T-helper 1 cell treated with Interleukin-12 subunit alpha and Interleukin-12 subunit beta and Interleukin-4 antibody, amounts not matched to agents 30 μg/mL and 1 μg/mL, for 36 hours (primary cell): ENCODE measurements at regions not wholly inside any gene's neighbourhood (a gene's known extent, or its start where the extent isn't known, plus 50 kb on each side); places are given as distances from the start of the nearest gene placed in this dataset.

Experiments
- H3K27ac Mint-ChIP-seq: one replicate; pipeline ENCODE4 v1.8.0; 2021; ENCODE audit warnings: mild to moderate bottlenecking, mixed read lengths
- H3K27me3 Mint-ChIP-seq: one replicate; pipeline ENCODE4 v1.8.0; 2021; ENCODE audit warnings: low read depth, mixed read lengths
- H3K36me3 Mint-ChIP-seq: one replicate; pipeline ENCODE4 v1.8.0; 2021; ENCODE audit warnings: low read depth, mixed read lengths
- H3K4me1 Mint-ChIP-seq: one replicate; pipeline ENCODE4 v1.8.0; 2021; ENCODE audit warnings: low read depth, mixed read lengths
- H3K4me3 Mint-ChIP-seq: one replicate; pipeline ENCODE4 v1.8.0; 2021; ENCODE audit warnings: mild to moderate bottlenecking, moderate library complexity, mixed read lengths
- H3K9me3 Mint-ChIP-seq: one replicate; pipeline ENCODE4 v1.8.0; 2021; ENCODE audit warnings: mixed read lengths

DNA sequence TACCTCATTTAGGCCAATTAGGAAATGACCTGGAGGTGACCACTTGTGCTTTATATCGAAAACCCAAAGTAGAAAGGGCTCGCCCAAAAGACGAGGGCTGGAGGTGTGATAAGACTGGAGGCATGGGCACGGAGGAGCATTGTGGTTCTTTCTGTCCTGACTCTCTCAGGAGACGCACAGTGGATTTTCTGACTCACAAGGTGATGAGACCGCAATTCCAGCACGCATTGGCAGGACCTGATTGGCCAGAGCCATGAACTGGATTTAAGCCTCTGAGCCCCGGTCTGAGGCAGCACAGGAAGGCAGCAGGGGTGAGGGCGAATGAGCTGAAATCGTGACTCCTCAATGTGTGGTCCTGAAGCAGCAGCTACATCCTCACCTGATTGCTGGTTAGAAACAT lies 559.1 kb upstream of the SALL1 start:
- Mint-ChIP-seq H3K9me3 (peaks cover 22% of the 10 kb centered on the region), H3K27me3 (no peaks in the 10 kb centered on the region), H3K4me3 (no peak overlapping the region), H3K4me1 (no peaks in the 10 kb centered on the region), H3K36me3 (no peaks in the 10 kb centered on the region), H3K27ac (no peak overlapping the region)

DNA sequence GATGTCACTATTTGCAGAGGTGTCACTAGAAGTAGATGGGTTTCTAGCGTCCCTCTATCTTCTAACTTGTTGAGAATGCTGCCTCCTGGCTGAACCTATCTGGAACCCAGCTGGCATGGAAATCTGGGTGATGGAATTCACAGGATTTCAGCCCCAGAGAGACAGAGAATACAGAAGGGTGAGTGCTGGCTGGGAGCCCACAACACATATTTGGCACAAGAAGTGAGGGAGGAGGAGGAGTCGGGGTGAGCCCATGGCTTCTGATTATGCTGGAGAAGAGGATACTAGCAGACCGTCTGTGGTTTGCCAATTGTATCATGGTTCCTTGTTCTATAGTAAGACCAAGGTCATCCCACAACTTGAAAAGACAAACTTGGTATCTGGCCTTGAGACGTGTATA lies 557.8 kb upstream of the SALL1 start:
- Mint-ChIP-seq H3K27ac (no peak overlapping the region), H3K4me3 (no peak overlapping the region), H3K36me3 (peaks cover 1% of the 10 kb centered on the region), H3K4me1 (no peaks in the 10 kb centered on the region), H3K9me3 (peaks cover 32% of the 10 kb centered on the region), H3K27me3 (no peaks in the 10 kb centered on the region)

DNA sequence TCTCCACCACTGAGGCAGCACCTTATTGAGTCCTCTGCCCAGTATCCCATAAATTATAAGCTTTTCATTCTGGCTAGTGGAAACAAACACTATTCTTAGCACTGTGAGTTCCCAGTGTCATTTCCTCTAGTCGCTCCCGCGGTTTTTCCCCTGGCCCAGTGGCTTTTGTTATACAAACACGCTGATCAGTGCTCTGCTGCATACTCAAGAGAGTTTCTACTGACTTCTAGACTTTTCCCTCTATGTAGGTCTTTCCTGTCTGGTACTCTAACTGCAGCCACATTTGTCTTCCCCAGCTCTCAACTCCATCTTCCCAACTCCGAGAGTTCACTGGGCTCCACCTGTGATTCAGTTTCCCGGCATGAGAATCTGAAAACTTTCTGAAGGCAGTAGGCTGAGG lies 556.6 kb upstream of the SALL1 start:
- H3K36me3 Mint-ChIP-seq, result peaks cover 3% of the 10 kb centered on the region
- H3K4me1 Mint-ChIP-seq, result no peaks in the 10 kb centered on the region
- peaks cover 35% of the 10 kb centered on the region for H3K9me3 Mint-ChIP-seq
- H3K27ac Mint-ChIP-seq, result no peak overlapping the region
- H3K4me3 Mint-ChIP-seq, result no peak overlapping the region
- H3K27me3 Mint-ChIP-seq, result no peaks in the 10 kb centered on the region

DNA sequence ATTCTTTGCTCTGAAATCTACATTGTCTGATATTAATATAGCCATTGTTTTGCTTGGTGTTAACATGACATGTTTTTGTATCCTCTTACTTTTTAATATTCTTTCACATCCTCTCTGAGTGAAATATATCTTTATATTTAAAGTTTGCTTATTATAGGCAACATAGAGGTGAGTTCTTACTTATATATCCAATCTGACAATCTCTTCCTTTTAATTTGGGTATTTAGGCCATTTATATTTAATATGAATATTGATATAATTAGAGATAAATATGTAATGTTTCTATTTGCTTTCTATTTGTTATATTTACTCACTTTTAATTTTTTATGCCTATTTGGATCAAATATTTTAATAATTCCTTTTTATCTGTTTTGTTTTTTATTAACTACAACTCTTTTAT lies 554.1 kb upstream of the SALL1 start:
- no peaks in the 10 kb centered on the region for H3K4me1 Mint-ChIP-seq
- peaks cover 3% of the 10 kb centered on the region for H3K36me3 Mint-ChIP-seq
- H3K4me3 Mint-ChIP-seq, result no peak overlapping the region
- peaks cover 35% of the 10 kb centered on the region for H3K9me3 Mint-ChIP-seq
- no peak overlapping the region for H3K27ac Mint-ChIP-seq
- H3K27me3 Mint-ChIP-seq, result no peaks in the 10 kb centered on the region

DNA sequence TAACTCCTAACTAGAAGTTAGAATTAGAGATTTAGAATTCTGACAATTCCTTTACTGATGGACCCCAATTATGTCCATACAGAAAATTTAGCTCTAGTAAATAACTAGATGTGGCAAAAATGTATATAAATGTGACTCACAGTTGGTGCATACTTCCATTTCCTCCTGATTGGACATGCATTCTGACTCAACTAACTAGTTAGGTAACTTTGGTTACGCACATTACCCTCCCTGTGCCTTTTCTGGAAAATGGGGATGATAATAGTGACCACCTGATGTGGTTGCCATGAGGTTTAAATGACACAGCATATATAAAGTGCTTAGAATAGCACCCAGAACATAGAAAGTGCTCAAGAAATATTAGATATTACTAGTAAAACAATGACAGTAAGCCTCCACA lies 550.0 kb upstream of the SALL1 start:
- Mint-ChIP-seq H3K27ac (no peak overlapping the region), H3K9me3 (peaks cover 21% of the 10 kb centered on the region), H3K4me3 (no peak overlapping the region), H3K36me3 (peaks cover 3% of the 10 kb centered on the region), H3K27me3 (no peaks in the 10 kb centered on the region), H3K4me1 (no peaks in the 10 kb centered on the region)

DNA sequence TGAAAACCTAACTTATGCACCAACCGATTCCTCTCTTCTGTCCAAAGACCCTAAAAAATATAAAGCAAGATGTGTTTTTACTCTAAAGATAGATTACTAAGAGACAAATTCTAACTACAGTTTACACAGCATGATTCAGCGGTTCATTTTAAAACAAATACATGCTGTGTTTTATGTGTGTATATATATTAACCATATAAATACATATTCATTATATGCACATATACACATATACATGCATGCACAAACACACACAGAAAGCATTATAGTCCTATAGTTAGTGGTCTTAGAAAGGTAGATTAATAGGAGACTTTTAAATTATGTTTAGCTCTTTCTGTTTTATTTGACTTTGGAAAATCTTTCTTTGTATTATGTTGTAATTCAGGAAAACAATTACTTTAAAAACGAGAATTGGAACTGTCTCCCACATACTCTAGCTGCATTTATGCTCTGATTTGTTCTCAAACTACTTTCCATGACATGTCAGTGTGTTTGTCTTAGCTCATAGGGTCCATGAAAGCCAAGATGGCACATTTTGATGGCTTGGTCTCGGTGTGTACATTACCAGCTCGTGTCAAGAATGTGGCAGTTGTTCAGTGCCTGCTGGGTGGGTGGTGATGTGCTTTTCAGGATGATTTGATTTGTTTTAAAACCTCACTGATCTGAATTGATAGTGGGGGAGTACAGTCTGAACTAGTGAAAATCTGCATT lies 548.8 kb upstream of the SALL1 start:
- no peak overlapping the region for H3K27ac Mint-ChIP-seq
- peaks cover 3% of the 10 kb centered on the region for H3K36me3 Mint-ChIP-seq
- H3K4me3 Mint-ChIP-seq, result no peak overlapping the region
- no peaks in the 10 kb centered on the region for H3K27me3 Mint-ChIP-seq
- H3K4me1 Mint-ChIP-seq, result no peaks in the 10 kb centered on the region
- peaks cover 18% of the 10 kb centered on the region for H3K9me3 Mint-ChIP-seq

DNA sequence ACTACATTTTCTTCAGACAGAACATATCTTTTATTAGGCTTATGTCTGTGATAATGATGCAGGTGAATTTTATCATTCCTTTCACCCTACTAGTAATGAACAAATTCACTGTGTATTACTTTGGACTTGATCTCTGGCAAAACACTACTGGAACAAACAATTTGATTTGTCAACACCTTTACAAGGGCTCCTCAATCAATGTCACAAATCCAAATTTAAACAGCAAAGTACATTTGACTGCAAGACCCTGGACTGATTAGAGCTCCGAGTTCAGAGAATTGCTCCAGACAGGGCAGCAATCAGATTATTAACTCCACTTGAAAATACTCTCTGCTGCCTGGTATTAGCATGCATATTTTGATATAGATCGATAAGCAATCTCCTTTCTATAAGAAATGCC lies 547.6 kb upstream of the SALL1 start:
- Mint-ChIP-seq H3K4me1 (no peaks in the 10 kb centered on the region), H3K27ac (no peak overlapping the region), H3K9me3 (peaks cover 15% of the 10 kb centered on the region), H3K27me3 (no peaks in the 10 kb centered on the region), H3K4me3 (no peak overlapping the region), H3K36me3 (no peaks in the 10 kb centered on the region)

DNA sequence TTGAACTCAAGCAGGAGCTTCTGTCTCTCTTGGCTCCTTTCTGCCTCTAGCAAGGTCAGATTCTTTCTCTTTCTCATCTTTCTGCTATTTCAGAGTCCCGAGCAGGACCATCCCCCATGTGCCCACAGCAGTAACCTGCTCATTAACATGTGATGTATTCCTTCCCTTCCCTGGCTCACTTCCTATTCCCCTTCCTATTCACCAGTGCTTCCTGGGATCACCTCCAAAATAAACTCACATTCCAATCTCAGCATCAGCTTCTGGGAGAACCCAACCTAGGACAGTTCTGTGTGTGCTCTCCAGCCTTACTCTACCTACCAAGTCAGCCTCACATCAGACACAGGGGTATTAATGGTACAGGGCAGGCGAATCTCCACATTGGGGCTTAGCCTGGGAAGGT lies 546.4 kb upstream of the SALL1 start:
- Mint-ChIP-seq H3K9me3 (peaks cover 15% of the 10 kb centered on the region), H3K4me1 (no peaks in the 10 kb centered on the region), H3K27me3 (no peaks in the 10 kb centered on the region), H3K4me3 (no peak overlapping the region), H3K27ac (no peak overlapping the region), H3K36me3 (no peaks in the 10 kb centered on the region)

DNA sequence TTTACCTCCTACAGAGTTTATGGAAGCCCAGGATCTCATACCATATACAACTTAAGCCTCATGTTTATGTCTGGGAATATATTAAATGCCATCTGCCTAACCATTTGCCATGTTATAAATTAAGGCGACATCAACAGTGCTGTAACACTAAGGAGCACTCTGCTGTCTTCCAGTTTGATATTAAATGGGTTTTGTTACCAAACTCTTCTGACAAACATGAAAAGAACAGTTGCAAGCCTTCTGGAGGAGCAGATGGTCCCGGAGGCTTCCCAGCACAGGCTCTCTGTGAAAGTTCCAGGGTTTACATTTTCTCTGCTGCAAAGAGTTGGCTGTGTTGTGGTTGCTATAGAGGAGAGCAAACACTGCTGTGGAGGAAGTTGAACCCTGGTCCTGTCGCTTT lies 545.3 kb upstream of the SALL1 start:
- Mint-ChIP-seq H3K9me3 (peaks cover 18% of the 10 kb centered on the region), H3K36me3 (no peaks in the 10 kb centered on the region), H3K27me3 (no peaks in the 10 kb centered on the region), H3K4me3 (no peak overlapping the region), H3K4me1 (no peaks in the 10 kb centered on the region), H3K27ac (no peak overlapping the region)

DNA sequence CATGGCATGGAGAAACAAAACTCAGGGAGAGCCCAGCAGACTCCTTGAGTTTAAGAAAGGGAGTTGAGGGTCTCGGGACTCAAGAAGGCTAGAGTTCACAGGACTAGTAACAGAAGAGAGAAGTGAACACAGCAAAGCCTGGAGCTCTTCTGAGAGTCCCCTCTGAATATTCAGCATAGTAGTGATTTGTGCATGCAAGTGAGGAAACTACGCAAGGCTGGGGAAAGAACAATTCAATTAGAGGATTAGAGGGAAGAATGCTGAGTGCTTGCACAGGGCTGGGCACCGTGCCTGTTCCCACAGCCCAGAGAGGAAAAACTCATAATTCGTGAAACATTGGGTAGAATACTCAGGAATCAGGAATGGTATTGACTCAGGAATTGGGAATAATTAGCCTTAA lies 540.0 kb upstream of the SALL1 start:
- Mint-ChIP-seq H3K36me3 (no peaks in the 10 kb centered on the region), H3K27ac (no peak overlapping the region), H3K9me3 (peaks cover 28% of the 10 kb centered on the region), H3K4me1 (no peaks in the 10 kb centered on the region), H3K27me3 (no peaks in the 10 kb centered on the region), H3K4me3 (no peak overlapping the region)

DNA sequence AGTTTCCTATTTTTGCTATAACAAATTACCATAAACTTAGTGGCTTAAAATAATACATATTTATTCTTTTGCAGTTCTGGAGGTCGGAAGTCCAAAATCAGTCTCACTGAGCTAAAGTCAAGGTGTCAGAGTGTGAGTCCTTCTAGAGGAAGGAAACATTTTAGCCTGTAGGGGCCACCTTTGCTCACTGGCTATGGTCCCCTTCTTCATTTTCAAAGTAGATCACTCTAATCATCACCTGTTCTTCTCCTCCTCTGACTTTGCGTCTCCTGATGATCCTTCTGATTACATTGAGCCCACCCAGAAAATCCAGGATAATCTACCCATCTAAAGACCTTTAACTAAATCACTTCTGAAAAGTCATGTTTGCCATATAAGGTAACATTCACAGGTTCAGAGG lies 534.4 kb upstream of the SALL1 start:
- Mint-ChIP-seq H3K9me3 (peaks cover 18% of the 10 kb centered on the region), H3K27me3 (no peaks in the 10 kb centered on the region), H3K4me1 (no peaks in the 10 kb centered on the region), H3K36me3 (no peaks in the 10 kb centered on the region), H3K4me3 (no peak overlapping the region), H3K27ac (no peak overlapping the region)

DNA sequence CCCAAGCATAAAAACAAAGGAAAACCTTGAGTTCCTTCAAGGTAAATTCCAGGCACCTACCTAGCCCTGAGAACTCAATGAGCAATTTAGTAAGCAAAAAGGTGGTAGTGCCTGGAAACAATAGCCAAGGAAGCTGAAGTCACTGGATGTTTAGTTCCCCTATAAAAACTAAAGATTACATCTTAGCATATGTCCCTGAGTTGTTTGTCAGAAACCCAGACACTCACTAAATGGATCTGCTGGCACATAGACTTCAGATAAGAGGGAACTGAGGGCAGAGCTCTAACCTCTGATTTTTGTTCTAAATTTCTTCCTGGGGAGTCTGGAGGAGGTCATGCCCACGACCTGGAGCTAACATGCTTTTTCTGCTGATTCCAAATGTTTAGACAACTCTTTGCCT lies 532.8 kb upstream of the SALL1 start:
- H3K27me3 Mint-ChIP-seq, result no peaks in the 10 kb centered on the region
- no peak overlapping the region for H3K4me3 Mint-ChIP-seq
- H3K27ac Mint-ChIP-seq, result no peak overlapping the region
- H3K9me3 Mint-ChIP-seq, result peaks cover 18% of the 10 kb centered on the region
- no peaks in the 10 kb centered on the region for H3K36me3 Mint-ChIP-seq
- no peaks in the 10 kb centered on the region for H3K4me1 Mint-ChIP-seq

DNA sequence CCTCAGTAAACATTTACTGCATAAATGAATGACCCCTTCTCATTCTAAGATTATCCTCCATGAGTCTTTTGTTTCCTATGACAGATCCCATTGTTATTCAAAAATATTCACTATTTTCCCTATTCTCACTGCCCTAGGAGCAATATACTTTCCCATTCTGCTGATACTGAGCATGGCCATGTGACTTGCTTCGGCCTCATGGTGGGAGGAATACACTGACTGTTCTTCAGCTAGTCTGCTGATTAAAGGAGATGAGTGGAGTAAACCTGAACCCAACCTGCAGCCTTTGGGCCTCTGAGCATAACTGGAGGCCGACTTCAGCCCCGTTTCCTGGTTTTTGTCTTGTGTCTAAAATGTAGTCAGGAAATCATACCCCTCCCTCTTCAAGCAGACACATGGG lies 531.8 kb upstream of the SALL1 start:
- H3K9me3 Mint-ChIP-seq, result peaks cover 18% of the 10 kb centered on the region
- no peaks in the 10 kb centered on the region for H3K4me1 Mint-ChIP-seq
- no peaks in the 10 kb centered on the region for H3K36me3 Mint-ChIP-seq
- no peaks in the 10 kb centered on the region for H3K27me3 Mint-ChIP-seq
- no peak overlapping the region for H3K27ac Mint-ChIP-seq
- H3K4me3 Mint-ChIP-seq, result no peak overlapping the region

DNA sequence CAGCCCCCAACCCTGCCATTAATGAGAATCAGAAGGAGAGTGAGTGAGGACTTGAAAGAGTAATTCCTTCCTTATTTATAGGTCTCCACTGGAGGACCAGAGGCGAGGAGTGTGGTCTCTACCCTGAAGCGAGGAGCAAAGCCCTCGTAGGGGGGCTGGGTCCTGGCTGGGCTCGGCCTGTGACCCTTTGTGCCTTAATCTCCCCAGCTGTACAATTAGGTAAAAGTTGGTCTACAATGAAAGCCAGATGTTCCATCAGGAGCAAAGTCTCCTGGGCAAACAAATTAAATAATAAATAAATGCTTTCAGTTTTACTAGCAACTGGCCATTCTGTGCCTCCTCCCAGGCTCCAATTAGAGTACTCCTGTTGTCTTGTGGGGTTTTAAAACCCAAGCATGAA lies 523.5 kb upstream of the SALL1 start:
- Mint-ChIP-seq H3K4me3 (no peak overlapping the region), H3K36me3 (no peaks in the 10 kb centered on the region), H3K4me1 (no peaks in the 10 kb centered on the region), H3K27me3 (no peaks in the 10 kb centered on the region), H3K9me3 (peaks cover 12% of the 10 kb centered on the region), H3K27ac (no peak overlapping the region)

DNA sequence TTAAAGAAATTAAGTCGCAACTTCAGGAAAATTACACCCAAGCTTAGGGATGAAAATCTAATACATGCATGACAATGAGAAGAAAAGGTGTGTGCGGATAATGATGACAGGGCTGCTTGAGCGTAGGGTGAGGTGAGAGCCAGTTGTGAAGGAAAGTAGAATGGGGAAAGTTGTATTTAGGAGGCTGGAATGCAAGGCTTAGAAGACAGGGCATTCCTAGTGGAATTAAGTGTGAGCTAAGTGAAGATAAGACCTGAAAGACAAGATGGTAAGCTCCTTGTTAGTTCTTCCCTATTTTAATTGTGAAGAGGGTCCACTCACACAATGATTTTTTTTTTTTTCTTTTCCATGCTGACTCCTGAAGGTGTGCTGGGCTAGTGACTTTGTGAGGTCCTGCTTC lies 519.5 kb upstream of the SALL1 start:
- H3K36me3 Mint-ChIP-seq, result no peaks in the 10 kb centered on the region
- H3K27me3 Mint-ChIP-seq, result no peaks in the 10 kb centered on the region
- no peaks in the 10 kb centered on the region for H3K4me1 Mint-ChIP-seq
- peaks cover 27% of the 10 kb centered on the region for H3K9me3 Mint-ChIP-seq
- H3K27ac Mint-ChIP-seq, result no peak overlapping the region
- H3K4me3 Mint-ChIP-seq, result no peak overlapping the region

DNA sequence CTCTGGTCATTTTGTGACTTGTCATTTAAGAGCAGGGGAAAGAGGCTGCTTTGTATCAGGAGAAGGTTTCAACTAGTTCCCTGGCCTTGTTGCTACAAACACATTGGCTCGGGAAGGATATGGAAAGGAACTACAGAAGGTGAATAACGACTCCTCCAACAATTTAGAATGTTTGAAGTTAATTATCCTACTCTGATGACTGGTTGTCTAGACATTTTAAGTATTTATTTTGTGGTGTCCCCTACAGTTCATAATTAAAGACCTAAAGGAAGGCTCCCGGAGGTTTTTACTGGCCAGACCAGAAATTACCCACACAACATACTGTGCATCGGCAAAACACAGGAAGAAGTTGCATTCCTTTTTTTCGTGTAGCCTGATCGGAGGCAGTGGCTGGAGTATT lies 515.8 kb upstream of the SALL1 start:
- Mint-ChIP-seq H3K27me3 (no peaks in the 10 kb centered on the region), H3K4me3 (no peak overlapping the region), H3K4me1 (no peaks in the 10 kb centered on the region), H3K9me3 (peaks cover 28% of the 10 kb centered on the region), H3K36me3 (no peaks in the 10 kb centered on the region), H3K27ac (no peak overlapping the region)
